ENCODE measurements at regions not wholly inside any gene's neighbourhood (a gene's known extent, or its start where the extent isn't known, plus 50 kb on each side); places are given as distances from the start of the nearest gene placed in this dataset.

DNA sequence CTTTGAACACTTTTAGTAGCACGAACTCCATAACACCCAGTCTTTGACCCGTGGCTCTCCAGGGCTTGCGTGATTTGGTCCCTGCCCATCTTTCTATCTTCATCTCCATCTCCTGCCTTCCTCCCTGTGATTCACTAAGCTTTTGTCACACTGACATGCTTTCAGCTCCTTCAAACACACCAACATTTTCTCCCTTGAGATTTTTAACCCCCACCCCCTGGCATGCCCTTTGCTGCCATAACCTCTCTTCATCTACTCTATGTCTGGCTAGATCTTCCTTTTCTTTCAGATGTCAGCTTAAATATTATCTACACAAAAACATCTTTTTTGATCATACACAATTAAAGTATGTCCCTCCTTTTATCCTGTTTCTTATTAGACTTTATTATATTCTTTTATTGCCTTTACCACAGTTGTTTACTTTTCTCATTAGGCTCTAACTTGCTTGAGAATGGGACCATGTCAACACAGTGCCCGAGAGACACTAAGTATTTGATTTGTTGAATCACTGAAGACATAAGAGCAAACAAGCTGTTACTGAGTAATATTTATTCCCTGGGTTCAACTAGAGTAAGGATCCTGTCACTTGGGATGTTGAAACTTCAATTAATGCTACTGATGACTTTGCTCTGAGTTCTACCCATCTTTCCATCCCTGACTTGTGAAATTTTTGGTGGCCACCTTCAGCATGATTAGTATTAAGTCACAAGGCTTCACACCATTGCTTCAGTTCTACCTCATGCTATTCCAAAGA is 387.3 kb downstream of the LRIG3 start:
- in situ Hi-C loops (cut with HindIII; ENCODE audit: low pct_unique_long_range_greater_than_20kb, low sequenced_read_pairs) = no loop called here
- no peak for DNase-seq (ENCODE audit: low read depth, low spot score)

DNA sequence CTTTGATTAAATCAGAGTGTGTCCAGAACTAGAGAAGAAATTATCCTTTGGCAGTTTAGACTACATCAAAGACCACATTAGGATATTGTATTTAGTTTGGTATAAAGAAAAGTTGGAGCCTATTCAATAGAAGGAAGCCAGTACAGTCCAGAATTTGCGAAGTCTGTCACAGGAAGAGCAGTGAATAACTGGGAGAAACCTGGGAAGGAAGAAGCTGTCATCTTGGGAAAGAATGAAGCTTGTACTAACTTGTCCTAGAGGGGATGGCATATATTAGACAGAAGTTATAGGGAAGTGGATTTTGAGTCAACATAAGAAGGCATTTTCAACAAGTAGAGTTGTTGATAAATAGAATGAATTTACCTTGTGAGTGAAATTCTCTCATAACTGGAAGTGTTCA is 386.7 kb downstream of the LRIG3 start:
- in situ Hi-C loops (cut with HindIII; ENCODE audit: low pct_unique_long_range_greater_than_20kb, low sequenced_read_pairs) = no loop called here
- no peak for DNase-seq (ENCODE audit: low read depth, low spot score)

DNA sequence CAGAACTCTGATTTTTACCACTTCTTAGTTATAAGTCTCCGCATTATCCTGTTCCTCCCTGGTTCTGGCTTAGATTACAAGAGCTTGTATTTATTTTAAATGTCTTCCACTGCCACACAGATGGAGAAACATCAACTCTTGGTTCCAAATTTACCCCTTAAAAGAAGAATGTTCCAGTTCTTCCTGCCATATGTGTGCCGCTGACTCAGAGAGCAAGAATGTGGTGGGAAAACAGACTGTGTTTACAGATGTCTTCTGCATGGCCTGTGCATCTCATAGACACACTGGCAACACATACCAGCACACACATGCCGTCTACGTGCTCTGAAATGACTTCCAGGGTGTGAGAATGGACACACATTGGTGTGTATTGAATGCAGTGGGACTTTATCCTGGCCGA is 383.0 kb downstream of the LRIG3 start:
- DNase-seq (ENCODE audit: low read depth, low spot score) = no peak
- in situ Hi-C loops (cut with HindIII; ENCODE audit: low pct_unique_long_range_greater_than_20kb, low sequenced_read_pairs) = no loop called here

DNA sequence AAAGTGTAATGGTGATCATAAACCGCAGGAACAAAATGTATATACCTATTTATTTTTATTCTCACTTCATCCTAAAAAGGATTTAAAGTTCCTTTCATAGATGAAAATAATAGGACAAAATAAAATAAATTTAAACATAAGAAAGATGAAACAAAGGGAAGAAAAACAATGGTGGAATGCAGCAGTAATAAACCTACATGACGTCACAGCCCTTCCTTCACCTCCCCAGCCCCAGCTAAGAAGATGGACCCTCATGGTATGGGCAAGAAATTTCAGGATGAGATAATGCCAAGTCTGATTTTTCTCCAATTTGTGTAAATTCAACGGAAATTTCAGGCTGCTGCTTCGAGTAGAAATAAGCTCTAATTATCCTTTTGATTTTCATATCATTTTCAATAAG is 381.0 kb downstream of the LRIG3 start:
- DNase-seq (ENCODE audit: low read depth, low spot score) = no peak
- in situ Hi-C loops (cut with HindIII; ENCODE audit: low pct_unique_long_range_greater_than_20kb, low sequenced_read_pairs) = no loop called here

DNA sequence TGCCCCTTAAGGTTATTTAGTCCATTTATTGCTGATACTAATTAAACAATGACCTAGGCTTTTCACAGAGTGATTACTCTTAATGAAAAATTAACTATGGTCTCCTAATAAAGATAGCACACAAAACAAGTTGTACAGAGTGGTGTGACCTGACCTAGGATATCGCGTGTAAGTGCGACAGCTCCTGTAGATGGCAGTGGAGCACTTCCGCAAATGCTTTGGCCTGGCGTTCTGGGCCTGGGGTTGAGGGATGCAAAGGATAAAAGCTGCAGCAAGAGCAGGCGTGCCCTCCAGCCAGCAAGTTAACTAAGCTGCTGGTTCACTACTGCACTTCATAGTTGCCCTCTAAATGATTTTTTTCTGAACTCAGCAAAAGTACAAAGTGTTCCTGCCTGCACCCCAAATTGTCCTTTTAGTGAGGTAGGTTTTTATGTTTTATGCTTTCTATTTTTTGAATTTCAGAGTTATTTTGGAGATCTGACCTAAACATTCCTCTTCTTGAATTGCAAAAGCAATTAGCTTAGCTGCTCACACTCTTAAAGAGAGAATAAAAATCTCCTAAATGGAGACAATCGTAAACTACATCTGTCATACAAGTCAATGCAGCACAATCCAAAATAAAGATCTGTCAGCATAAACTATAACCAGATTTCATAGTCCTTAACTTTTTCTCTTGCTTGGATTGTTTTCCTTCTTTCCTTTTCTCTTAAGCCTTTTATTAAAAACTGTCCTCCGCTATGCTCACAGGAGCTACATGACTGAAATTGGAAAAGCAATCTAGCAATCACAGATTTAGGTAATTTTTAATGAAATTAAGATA is 379.6 kb downstream of the LRIG3 start:
- peak; percentile 82 for DNase-seq (ENCODE audit: low read depth, low spot score)
- in situ Hi-C loops (cut with HindIII; ENCODE audit: low pct_unique_long_range_greater_than_20kb, low sequenced_read_pairs) = no loop called here

DNA sequence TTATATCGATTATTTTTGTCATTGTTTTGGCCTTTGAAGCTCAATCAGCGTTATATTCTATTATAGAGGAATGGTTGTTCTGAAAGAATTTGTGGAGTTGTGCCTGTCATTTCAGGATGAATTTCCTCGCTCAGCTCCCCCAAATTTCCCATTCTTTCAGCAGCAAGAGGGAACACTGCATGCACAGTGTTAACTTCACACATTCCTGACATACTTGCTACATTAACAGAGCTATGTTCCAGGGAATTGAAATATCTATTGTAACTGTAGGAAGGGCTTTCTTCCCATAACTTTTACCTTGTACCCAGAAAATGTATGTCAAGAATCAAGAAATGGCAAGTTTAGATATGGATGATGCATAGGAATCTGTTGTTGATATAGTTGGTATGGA is 379.0 kb downstream of the LRIG3 start:
- DNase-seq (ENCODE audit: low read depth, low spot score) = no peak
- in situ Hi-C loops (cut with HindIII; ENCODE audit: low pct_unique_long_range_greater_than_20kb, low sequenced_read_pairs) = no loop called here

DNA sequence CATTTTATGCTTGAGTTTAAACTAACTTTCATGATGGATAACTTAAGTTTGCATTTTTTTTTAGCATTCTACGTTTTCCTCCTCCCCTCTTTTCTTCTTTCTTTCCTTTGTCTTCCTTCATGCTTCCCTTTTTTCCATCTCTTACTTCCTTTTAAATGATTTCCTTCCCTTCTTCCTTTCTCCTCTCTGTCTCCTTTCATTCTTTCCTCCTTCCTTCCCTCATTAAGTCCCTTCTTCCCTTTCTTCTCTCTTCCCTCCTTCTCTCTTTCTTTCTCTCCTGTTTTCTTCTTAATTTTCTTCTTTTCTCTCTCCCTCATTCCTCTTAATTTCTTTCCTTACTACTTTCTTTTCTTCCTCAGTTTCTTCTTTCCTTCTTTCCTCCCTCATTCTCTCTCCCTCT is 376.0 kb downstream of the LRIG3 start:
- no peak for DNase-seq (ENCODE audit: low read depth, low spot score)
- in situ Hi-C loops (cut with HindIII; ENCODE audit: low pct_unique_long_range_greater_than_20kb, low sequenced_read_pairs) = no loop called here

DNA sequence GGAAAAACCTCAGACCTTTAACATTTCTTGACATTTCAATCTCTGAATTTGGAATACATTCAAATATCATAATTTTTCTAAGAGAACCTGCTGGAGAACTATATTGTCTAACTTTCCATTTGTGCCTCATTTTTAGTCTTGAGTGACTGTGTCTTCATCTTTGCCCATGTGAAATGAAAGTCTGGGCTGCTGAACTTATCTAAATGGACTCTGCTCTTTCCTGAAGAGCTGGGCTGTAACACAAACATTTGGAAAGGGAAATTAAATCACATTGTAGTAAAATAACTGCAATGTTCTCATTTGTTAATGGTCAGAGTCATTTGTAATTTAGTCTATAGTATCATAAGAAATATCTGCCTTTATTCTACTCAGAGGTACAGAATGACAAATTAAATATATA is 373.1 kb downstream of the LRIG3 start:
- no peak for DNase-seq (ENCODE audit: low read depth, low spot score)
- in situ Hi-C loops (cut with HindIII; ENCODE audit: low pct_unique_long_range_greater_than_20kb, low sequenced_read_pairs) = no loop called here

DNA sequence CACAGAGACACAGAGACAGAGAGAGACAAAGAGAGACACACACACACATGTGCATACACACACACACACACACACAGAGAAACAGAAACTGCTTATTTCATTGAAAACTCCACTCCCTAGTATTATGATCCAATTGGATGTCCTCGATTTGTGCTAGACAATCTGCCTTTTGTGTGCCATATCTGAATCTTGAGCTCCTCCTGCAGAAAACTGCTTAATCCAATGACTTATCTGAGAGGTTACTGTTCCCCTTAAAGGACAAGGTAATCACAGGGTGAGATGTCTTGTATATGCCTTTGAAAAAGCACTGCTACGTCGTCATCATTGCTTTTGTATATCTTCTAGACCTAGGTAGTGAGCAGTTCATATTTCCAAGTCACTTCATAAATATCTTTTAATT is 371.5 kb downstream of the LRIG3 start:
- peak; percentile 53 for DNase-seq (ENCODE audit: low read depth, low spot score)
- in situ Hi-C loops (cut with HindIII; ENCODE audit: low pct_unique_long_range_greater_than_20kb, low sequenced_read_pairs) = no loop called here

DNA sequence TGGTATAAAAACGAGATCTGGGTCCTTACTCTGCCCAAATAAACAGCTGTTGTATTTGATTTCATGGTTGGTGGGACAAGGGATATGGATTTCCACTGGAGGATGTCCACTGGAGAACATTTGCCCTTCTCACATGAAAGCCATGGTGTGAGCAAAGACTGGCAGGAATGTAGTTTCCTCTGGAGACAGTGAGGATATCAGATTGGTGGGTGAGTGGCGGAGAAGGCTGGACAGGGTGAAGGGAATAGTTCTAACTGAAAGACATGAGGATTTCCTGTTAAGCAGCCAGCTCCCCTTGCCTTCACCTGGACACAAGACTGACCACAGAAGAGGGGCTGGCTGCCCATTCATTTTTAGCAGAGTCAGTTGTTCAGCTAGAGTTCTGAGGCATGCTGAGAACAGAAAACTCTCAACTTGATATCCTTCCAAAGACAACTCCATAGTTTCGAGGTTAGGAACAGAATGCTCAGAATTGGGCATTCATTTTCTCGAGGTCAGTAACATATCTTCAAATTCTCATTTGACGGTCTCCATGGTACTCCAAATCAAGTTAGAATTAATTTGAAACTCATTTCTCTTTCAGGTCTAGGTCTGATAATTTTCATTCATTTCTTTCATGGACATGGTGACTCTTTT is 365.7 kb downstream of the LRIG3 start:
- DNase-seq (ENCODE audit: low read depth, low spot score) = no peak
- in situ Hi-C loops (cut with HindIII; ENCODE audit: low pct_unique_long_range_greater_than_20kb, low sequenced_read_pairs) = no loop called here

DNA sequence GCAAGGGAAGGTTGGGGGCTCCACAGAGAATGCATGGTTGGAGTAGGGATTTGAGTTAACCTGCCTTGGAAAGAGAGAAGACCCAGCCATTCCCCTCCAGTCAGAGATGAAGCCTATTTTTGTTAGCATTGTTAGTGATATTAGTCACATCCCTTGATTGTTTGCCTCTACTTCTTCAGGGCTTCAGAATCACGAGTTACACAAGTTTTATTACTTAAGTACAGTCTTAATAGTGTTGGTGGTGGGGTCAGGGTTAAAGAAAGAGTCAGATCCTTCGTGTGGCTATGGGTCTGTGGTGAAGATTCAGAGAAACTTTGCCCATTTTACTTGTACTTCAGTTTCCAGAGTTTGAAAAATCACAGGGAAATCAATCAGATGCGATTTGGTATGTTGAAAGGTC is 363.1 kb downstream of the LRIG3 start:
- in situ Hi-C loops (cut with HindIII; ENCODE audit: low pct_unique_long_range_greater_than_20kb, low sequenced_read_pairs) = no loop called here
- DNase-seq (ENCODE audit: low read depth, low spot score) = no peak

DNA sequence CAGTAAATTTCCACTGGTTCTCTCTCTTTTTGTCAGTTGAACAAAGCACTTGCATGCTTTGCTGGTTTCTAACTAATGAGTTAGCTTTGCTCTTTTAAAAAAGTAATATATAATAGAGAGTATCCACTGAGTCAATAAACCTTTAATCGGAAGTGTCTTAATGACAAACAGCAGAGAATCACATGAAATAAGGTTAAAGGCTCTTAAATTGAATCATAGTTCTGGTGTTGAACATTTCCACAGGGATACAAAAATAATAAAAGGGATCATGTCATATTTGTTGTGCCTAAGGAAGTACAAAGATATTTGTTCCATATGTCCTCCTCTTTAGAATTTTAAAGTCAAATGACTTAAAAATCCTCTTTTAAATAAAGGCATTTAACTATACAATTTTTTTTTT is 362.6 kb downstream of the LRIG3 start:
- in situ Hi-C loops (cut with HindIII; ENCODE audit: low pct_unique_long_range_greater_than_20kb, low sequenced_read_pairs) = no loop called here

DNA sequence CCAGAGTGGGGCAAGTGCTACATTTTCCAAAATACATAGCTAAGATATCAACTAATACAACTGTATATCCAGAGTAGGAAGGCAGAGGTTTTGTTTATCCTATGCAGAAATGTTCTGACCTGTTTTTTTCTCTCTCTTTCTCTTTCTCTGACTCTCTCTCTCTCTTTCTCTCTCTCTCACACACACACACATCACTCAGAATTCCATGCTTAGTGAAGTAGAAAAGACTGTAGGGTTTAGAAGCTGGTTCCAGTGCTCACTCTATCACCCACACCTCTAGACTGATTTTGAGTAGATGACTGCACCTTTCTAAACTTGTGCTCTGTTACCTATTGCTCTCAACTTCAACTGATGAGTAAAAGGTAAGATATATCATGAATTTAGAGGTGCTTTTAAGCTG is 356.7 kb downstream of the LRIG3 start:
- DNase-seq (ENCODE audit: low read depth, low spot score) = no peak
- in situ Hi-C loops (cut with HindIII; ENCODE audit: low pct_unique_long_range_greater_than_20kb, low sequenced_read_pairs) = no loop called here

More for the DNA sequence above, 362.6 kb downstream of the LRIG3 start:
- no peak for DNase-seq (ENCODE audit: low read depth, low spot score)

DNA sequence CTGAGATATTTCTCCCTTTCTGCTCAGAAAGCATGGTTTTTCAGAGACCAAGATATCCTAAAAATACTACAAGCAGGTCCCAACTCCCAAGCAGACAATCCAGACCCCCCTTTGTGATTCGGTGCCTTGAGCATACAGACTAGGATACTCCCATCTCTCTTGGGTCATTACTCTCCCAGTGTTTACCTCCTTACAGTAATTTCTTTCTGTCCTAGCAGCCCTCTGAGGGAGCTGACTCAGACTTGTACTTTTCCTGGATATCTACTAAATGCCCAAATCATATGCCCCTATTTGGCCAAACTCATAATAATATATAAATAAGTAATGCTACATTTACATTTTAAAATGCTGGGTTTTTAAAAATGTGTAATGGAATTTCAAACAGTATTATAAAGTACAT is 355.6 kb downstream of the LRIG3 start:
- in situ Hi-C loops (cut with HindIII; ENCODE audit: low pct_unique_long_range_greater_than_20kb, low sequenced_read_pairs) = no loop called here
- DNase-seq (ENCODE audit: low read depth, low spot score) = no peak

DNA sequence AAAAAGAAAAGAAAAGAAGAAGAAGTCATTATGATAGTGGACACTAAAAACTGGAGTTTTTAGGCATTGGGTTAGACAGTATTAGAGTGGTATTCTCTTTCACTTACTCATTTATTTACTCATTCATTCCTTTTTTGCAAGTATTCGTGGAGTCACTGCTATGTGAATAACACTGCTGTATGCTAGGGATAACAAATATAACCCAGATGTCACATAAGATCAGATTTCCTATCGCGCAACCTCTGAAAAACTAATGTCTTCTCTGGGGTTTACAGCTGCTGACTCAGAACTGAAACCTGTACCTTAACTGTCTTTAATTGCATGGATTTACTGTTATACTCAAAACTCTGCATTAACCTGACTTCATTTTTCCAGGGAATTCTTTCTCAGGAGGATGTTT is 353.7 kb downstream of the LRIG3 start:
- DNase-seq (ENCODE audit: low read depth, low spot score) = no peak
- in situ Hi-C loops (cut with HindIII; ENCODE audit: low pct_unique_long_range_greater_than_20kb, low sequenced_read_pairs) = no loop called here

DNA sequence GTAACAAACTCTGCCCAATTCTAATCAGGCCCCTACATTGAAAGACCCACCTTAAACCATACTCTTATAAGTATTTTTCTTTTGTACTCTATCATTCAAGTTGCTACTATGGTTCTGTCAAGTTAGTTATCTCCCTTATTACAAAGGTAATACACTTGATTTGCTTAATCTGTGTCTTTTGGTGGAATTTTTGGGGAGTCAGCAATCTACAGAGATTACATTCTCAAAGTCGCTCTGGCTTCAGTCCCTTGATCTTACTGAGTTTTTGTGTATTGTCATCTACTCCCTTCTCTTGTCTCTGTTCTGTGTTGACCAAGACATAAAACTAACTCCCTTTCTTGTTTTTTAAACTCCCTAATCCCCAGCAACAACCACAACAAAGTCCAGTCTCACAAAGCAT is 353.1 kb downstream of the LRIG3 start:
- DNase-seq (ENCODE audit: low read depth, low spot score) = no peak
- in situ Hi-C loops (cut with HindIII; ENCODE audit: low pct_unique_long_range_greater_than_20kb, low sequenced_read_pairs) = no loop called here

DNA sequence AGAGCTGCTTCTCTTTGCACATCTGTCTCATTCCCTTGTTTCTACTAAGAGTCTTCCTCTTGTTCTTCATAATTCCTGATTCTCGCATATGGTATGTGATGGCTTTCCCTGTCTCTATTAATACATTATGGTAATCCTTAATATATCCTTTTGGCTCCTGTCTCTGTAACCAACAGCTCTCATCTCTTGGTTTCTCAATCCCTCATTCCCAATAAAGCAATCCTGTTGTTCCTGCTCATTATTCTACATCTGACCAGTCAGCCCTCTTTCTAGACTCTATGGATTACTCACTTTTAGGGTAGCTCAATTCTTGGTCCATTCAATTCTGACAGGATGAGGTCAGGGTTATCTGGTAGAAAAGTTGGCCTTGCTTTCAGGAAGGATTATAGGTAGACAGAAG is 349.9 kb downstream of the LRIG3 start:
- no peak for DNase-seq (ENCODE audit: low read depth, low spot score)
- in situ Hi-C loops (cut with HindIII; ENCODE audit: low pct_unique_long_range_greater_than_20kb, low sequenced_read_pairs) = no loop called here

DNA sequence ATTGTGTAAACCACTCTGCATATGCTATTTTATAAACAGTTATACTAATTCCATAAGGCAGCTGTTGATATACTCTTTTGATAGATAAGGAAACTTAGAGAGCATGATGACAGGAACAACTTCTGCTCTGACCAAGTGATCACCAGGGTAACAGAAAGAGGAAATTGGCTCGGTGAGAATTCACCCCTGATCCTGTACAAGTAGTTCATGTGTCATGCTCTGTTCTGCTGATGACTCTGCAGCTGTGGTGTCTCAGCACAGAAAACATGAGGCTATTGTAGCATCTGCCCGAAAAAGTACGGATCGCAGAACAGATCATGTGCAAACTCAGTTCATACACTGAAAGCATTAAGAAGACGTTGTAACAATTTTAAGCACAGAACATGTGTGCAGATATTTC is 345.0 kb downstream of the LRIG3 start:
- no peak for DNase-seq (ENCODE audit: low read depth, low spot score)
- in situ Hi-C loops (cut with HindIII; ENCODE audit: low pct_unique_long_range_greater_than_20kb, low sequenced_read_pairs) = no loop called here

DNA sequence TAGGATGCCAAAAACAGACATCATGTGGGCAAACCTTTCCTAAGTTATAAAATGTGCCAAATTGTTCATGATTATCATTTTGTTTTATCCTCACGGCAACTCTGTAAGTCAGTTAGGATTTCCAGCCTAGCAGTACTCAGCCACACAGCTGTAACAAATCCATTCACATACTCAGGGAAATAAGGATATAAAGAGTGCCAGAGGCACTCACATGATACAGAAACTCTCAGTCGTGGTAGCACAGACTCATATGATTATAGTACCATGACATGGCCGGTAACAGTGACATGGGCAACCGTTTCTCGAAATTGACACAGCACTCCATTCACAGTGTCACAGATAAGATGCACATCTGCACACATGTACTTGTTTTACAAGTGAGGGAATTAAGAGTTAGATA is 344.2 kb downstream of the LRIG3 start:
- in situ Hi-C loops (cut with HindIII; ENCODE audit: low pct_unique_long_range_greater_than_20kb, low sequenced_read_pairs) = no loop called here

More for the DNA sequence above, 344.2 kb downstream of the LRIG3 start:
- no peak for DNase-seq (ENCODE audit: low read depth, low spot score)
